ENCODE measurements at regions not wholly inside any gene's neighbourhood (a gene's known extent, or its start where the extent isn't known, plus 50 kb on each side); places are given as distances from the start of the nearest gene placed in this dataset.

- Histone ChIP-seq H3K27me3 (no peaks in the 10 kb centered on the region), H3K4me1 (no peaks in the 10 kb centered on the region), H3K36me3 (no peaks in the 10 kb centered on the region), H3K27ac (no peak overlapping the region), H3K4me3 (no peak overlapping the region), H3K9me3 (no peaks in the 10 kb centered on the region)
- intact Hi-C loops (cut with DNase I), result no loop called here
- no peak for DNase-seq (ENCODE audit: low spot score in 2 of 2)
- no peak for TF ChIP-seq CTCF (IDR thresholded peaks at IDR 0.05)
Observed at GRCh38 chr18:64886995-64887394, 738.1 kb upstream of the LINC00305 start.

GRCh38 chr18:64882896-64883295 lies 734.0 kb upstream of the LINC00305 start:
- Histone ChIP-seq H3K9me3 (no peaks in the 10 kb centered on the region), H3K4me1 (no peaks in the 10 kb centered on the region), H3K36me3 (no peaks in the 10 kb centered on the region), H3K27me3 (no peaks in the 10 kb centered on the region), H3K4me3 (no peak overlapping the region), H3K27ac (no peak overlapping the region)
- intact Hi-C loops (cut with DNase I), result no loop called here
- DNase-seq (ENCODE audit: low spot score in 2 of 2), result no peak
- no peak for TF ChIP-seq CTCF (IDR thresholded peaks at IDR 0.05)

GRCh38 chr18:64876833-64877232 lies 727.9 kb upstream of the LINC00305 start:
- no peak for DNase-seq (ENCODE audit: low spot score in 2 of 2)
- TF ChIP-seq CTCF (IDR thresholded peaks at IDR 0.05), result no peak
- Histone ChIP-seq H3K27me3 (no peaks in the 10 kb centered on the region), H3K9me3 (no peaks in the 10 kb centered on the region), H3K4me3 (no peak overlapping the region), H3K36me3 (no peaks in the 10 kb centered on the region), H3K4me1 (no peaks in the 10 kb centered on the region), H3K27ac (no peak overlapping the region)
- intact Hi-C loops (cut with DNase I), result no loop called here

- H3K36me3 ChIP-seq, result no peaks in the 10 kb centered on the region
- no peaks in the 10 kb centered on the region for H3K4me1 ChIP-seq
- H3K9me3 ChIP-seq, result no peaks in the 10 kb centered on the region
- no peak overlapping the region for H3K27ac ChIP-seq
- no peaks in the 10 kb centered on the region for H3K27me3 ChIP-seq
- DNase-seq (ENCODE audit: low spot score in 2 of 2), result no peak
- TF ChIP-seq CTCF (IDR thresholded peaks at IDR 0.05), result no peak
- H3K4me3 ChIP-seq, result no peak overlapping the region
- intact Hi-C loops (cut with DNase I), result no loop called here
Observed at GRCh38 chr18:64872710-64873458, 724.0 kb upstream of the LINC00305 start.

- TF ChIP-seq CTCF (IDR thresholded peaks at IDR 0.05), result no peak
- Histone ChIP-seq H3K9me3 (no peaks in the 10 kb centered on the region), H3K27me3 (no peaks in the 10 kb centered on the region), H3K36me3 (no peaks in the 10 kb centered on the region), H3K27ac (no peak overlapping the region), H3K4me3 (no peak overlapping the region), H3K4me1 (no peaks in the 10 kb centered on the region)
- intact Hi-C loops (cut with DNase I), result no loop called here
- DNase-seq (ENCODE audit: low spot score in 2 of 2), result no peak
Observed at GRCh38 chr18:64854112-64854511, 705.2 kb upstream of the LINC00305 start.

GRCh38 chr18:64852281-64852680 lies 703.4 kb upstream of the LINC00305 start:
- Histone ChIP-seq H3K4me1 (no peaks in the 10 kb centered on the region), H3K4me3 (no peak overlapping the region), H3K9me3 (no peaks in the 10 kb centered on the region), H3K27me3 (no peaks in the 10 kb centered on the region), H3K36me3 (no peaks in the 10 kb centered on the region), H3K27ac (no peak overlapping the region)
- TF ChIP-seq CTCF (IDR thresholded peaks at IDR 0.05), result no peak
- intact Hi-C loops (cut with DNase I), result no loop called here
- no peak for DNase-seq (ENCODE audit: low spot score in 2 of 2)
